ENCODE measurements at regions not wholly inside any gene's neighbourhood (a gene's known extent, or its start where the extent isn't known, plus 50 kb on each side); places are given as distances from the start of the nearest gene placed in this dataset.

DNA sequence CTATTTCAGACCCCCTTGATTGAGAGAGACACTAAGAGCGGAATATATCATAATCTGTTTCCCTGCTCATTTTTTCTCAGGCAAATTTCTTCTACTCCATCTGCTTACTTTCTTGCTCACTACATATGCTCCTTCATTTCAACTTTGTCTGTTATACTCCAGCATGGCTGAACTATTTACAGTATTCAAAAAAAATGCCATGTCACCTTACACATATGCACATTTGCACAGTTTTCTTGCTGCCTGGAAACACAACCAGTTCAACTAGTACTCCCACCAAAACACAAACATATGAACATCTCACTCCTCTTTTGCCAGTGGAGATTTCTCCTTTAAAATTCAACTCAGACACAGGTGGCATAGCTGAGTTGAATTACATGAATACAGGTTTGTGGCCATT is 1142.1 kb upstream of the CADM2 start:
- TF ChIP-seq PPARA (CRISPR knock-in tag; IDR thresholded peaks at IDR 0.05; ENCODE audit: borderline replicate concordance) = no peak
- TF ChIP-seq RARB (CRISPR knock-in tag; IDR thresholded peaks at IDR 0.05) = no peak
